Panc1 (cell line): ENCODE measurements at regions not wholly inside any gene's neighbourhood (a gene's known extent, or its start where the extent isn't known, plus 50 kb on each side); places are given as distances from the start of the nearest gene placed in this dataset.

Experiments
- ATAC-seq: fragments of 200-7000 bp; cut with Tn5 transposase; 2 replicates; pipeline ENCODE4 v1.9.1; 2020; ENCODE audit warnings: mild to moderate bottlenecking, moderate library complexity
- BruUV-seq: library from RNA; stranded (reverse); fragments of 400-500 nt; replicated peaks from 2 replicates; lab custom pipeline; 2021; lab: Mats Ljungman, UMichigan
- CTCF ChIA-PET: fragments of 300-600 bp; sonication (Branson Sonifier 250); formaldehyde crosslinking; loops from one replicate; lab custom pipeline; 2022; ENCODE audit warnings: antibody characterized with exemption; lab: Charles Lee
- POLR2A ChIA-PET: fragments of 300-600 bp; sonication (Branson Sonifier 250); formaldehyde crosslinking; loops from one replicate; lab custom pipeline; 2022; ENCODE audit warnings: antibody characterized with exemption; lab: Charles Lee
- DNase-seq: peaks from one replicate; pipeline ENCODE4 v3.0.0-alpha.2; 2010; ENCODE audit warnings: low read depth, low spot score
- H3K27ac ChIP-seq: 2 replicates; pipeline ENCODE4 v1.5.1; 2011; ENCODE audit warnings: mild to moderate bottlenecking, low read length, inconsistent platforms
- H3K27me3 ChIP-seq: fragments of 200-500 bp; sonication (Bioruptor generic); 2 replicates; pipeline ENCODE4 v1.6.0; 2014; ENCODE audit warnings: low read length, inconsistent platforms; ENCODE audit not compliant: control insufficient read depth, insufficient read depth
- H3K36me3 ChIP-seq: fragments of 200-500 bp; sonication (Bioruptor generic); 2 replicates; pipeline ENCODE4 v1.5.1; 2014; ENCODE audit warnings: inconsistent platforms, mild to moderate bottlenecking, low read length, moderate library complexity; ENCODE audit not compliant: control insufficient read depth, insufficient read depth
- H3K4me1 ChIP-seq: 2 replicates; pipeline ENCODE4 v1.5.1; 2011; ENCODE audit warnings: inconsistent platforms, mild to moderate bottlenecking, low read length, moderate library complexity; ENCODE audit not compliant: control insufficient read depth, insufficient read depth
- H3K4me3 ChIP-seq, 2 experiments: 2 replicates each; pipeline ENCODE4 v1.5.1; 2011 to 2012; ENCODE audit warnings: low read depth in 2 of 2, low read length in 2 of 2, mild to moderate bottlenecking in 2 of 2, inconsistent platforms in 1 of 2, moderate library complexity in 1 of 2
- H3K9me3 ChIP-seq: fragments of 200-500 bp; sonication (Bioruptor generic); 2 replicates; pipeline ENCODE4 v1.5.1; 2014; ENCODE audit warnings: low read depth, mild to moderate bottlenecking, inconsistent platforms, low read length, moderate library complexity; ENCODE audit not compliant: control insufficient read depth, insufficient read depth
- CTCF ChIP-seq: fragments of 450-650 bp; IDR thresholded peaks from 2 replicates; pipeline ENCODE4 v1.5.1; 2017; ENCODE audit warnings: mild to moderate bottlenecking
- POLR2AphosphoS5 ChIP-seq: IDR thresholded peaks from 2 replicates; pipeline ENCODE4 v1.6.1; 2012; ENCODE audit warnings: mild to moderate bottlenecking, low read depth, low read length, moderate library complexity
- REST ChIP-seq, 2 experiments: IDR thresholded peaks; 2 replicates each; pipeline ENCODE4 v1.6.1; 2011 to 2012; ENCODE audit warnings: low read depth in 2 of 2, control low read depth in 1 of 2, low read length in 1 of 2, mild to moderate bottlenecking in 1 of 2, moderate library complexity in 1 of 2; ENCODE audit not compliant: insufficient read depth in 1 of 2
- SIN3A ChIP-seq: IDR thresholded peaks from 2 replicates; pipeline ENCODE4 v1.6.1; 2012; ENCODE audit warnings: low read depth, mild to moderate bottlenecking, low read length, moderate library complexity, borderline replicate concordance; ENCODE audit not compliant: insufficient read depth
- TCF7L2 ChIP-seq: IDR thresholded peaks from 2 replicates; pipeline ENCODE4 v1.6.1; 2011; ENCODE audit warnings: mild to moderate bottlenecking, low read depth, low read length, inconsistent platforms
- in situ Hi-C: cut with HindIII; loops from 2 replicates; pipeline ENCODE4 v1.10.0; 2016; ENCODE audit warnings: low sequenced_read_pairs, low pct_unique_long_range_greater_than_20kb
- intact Hi-C: fragments of 100-400 bp; cut with micrococcal nuclease; formaldehyde crosslinking; loops from one replicate; pipeline ENCODE4 v1.10.0; 2022; ENCODE audit not compliant: unreplicated experiment

GRCh38 chr13:95445131-95445530 lies 107.4 kb upstream of the CLDN10 start:
- intact Hi-C loops (no loop called here), in situ Hi-C loops (no loop called here)
- no peak for TF ChIP-seq REST (IDR thresholded peaks at IDR 0.05; ENCODE audit: insufficient read depth in 1 of 2, low read depth in 2 of 2, low read length in 1 of 2)
- TF ChIP-seq SIN3A = no peak
- no peak for TF ChIP-seq CTCF
- no peak for TF ChIP-seq POLR2AphosphoS5
- no peak for TF ChIP-seq TCF7L2
- H3K4me1 ChIP-seq = no peaks in the 10 kb centered on the region
- ATAC-seq (no peak), DNase-seq (no peak)
- no peak overlapping the region for H3K27ac ChIP-seq
- no peaks in the 10 kb centered on the region for H3K36me3 ChIP-seq
- BruUV-seq = no TSS peak
- ChIA-PET POLR2A (interaction anchor here (0.6 kb wide), 1 partner anchor 14 kb away, joined by 4 read pairs; no protein-coding TSS in a partner anchor), CTCF (no interaction called here)
- no peak overlapping the region for H3K4me3 ChIP-seq
- no peaks in the 10 kb centered on the region for H3K27me3 ChIP-seq
- H3K9me3 ChIP-seq = no peaks in the 10 kb centered on the region

GRCh38 chr13:95447814-95448213 lies 104.7 kb upstream of the CLDN10 start:
- ChIA-PET CTCF (no interaction called here), POLR2A (no interaction called here)
- Histone ChIP-seq H3K9me3 (no peaks in the 10 kb centered on the region), H3K36me3 (no peaks in the 10 kb centered on the region), H3K27me3 (no peaks in the 10 kb centered on the region), H3K4me3 (no peak overlapping the region), H3K4me1 (no peaks in the 10 kb centered on the region), H3K27ac (no peak overlapping the region)
- intact Hi-C loops (no loop called here), in situ Hi-C loops (no loop called here)
- no peak for DNase-seq
- TF ChIP-seq POLR2AphosphoS5 = no peak
- TF ChIP-seq REST (IDR thresholded peaks at IDR 0.05; ENCODE audit: insufficient read depth in 1 of 2, low read depth in 2 of 2, low read length in 1 of 2) = no peak
- TF ChIP-seq SIN3A = no peak
- TF ChIP-seq TCF7L2 = no peak
- no peak for TF ChIP-seq CTCF
- BruUV-seq = no TSS peak
- ATAC-seq = no peak
